ENCODE measurements at regions not wholly inside any gene's neighbourhood (a gene's known extent, or its start where the extent isn't known, plus 50 kb on each side); places are given as distances from the start of the nearest gene placed in this dataset.
A peak's percentile ranks its signal among the peaks of the same experiment; 100 is the strongest.

DNA sequence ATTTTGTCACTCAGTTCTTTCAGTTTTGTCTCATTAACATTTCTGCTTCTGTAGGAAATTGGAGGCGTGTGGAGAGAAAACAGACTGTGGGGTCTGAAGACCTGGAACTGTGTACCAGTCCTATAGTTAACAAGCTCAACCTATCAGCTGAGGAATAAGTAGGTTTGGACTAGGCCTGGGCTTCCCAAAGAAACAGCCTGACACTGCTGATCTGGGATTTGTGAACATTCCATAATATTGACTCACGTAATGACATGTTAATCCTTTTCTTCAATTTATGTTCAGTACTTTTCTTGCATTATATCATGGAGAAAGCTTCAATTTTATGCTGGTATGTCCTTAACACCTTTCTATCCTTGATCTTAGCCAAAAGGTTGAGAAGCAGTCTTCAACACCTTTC lies 181.6 kb upstream of the RORA start:
- Histone ChIP-seq H3K27ac (ENCODE audit: low read depth in 1 of 2, low read length in 2 of 2) (no peak overlapping the region), H3K4me1 (ENCODE audit: control insufficient read depth in 1 of 2, insufficient read depth in 2 of 2, low read length in 2 of 2) (no peaks in the 10 kb centered on the region), H3K9me3 (ENCODE audit: control insufficient read depth, low read length) (peaks cover 2% of the 10 kb centered on the region), H3K36me3 (ENCODE audit: control insufficient read depth in 1 of 2, insufficient read depth in 2 of 2, low read length in 1 of 2) (no peaks in the 10 kb centered on the region), H3K4me3 (ENCODE audit: low read length in 2 of 2) (no peak overlapping the region), H3K27me3 (ENCODE audit: control insufficient read depth in 1 of 2, insufficient read depth in 2 of 2, low read length in 1 of 2) (no peaks in the 10 kb centered on the region)
- ATAC-seq (ENCODE audit: low FRiP score) (no peak), DNase-seq (no peak)
- intact Hi-C loops (cut with DNase I), result no loop called here
- 83 to 84% methylated on average over 2 of the region's 2 CpGs for WGBS, 2 donors

DNA sequence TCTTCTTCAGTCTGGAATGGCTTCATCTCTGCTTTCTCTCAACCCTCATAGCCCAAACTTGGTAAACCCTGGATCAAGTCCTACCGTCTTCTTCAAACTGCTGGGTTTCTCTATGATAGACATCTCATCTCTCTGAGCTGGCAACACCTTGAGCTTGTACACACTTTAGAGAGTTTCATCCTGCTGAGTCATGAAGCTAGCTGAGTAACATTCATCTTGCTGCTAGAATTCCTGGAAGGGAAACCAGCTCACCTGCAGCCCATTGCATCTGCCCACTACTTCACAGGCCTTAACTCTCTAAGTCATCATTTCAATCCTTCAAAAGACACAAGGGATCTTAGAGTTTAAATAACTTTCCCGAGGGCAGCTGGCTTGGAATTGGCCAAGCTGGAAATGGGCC lies 175.5 kb upstream of the RORA start:
- intact Hi-C loops (cut with DNase I), result no loop called here
- H3K4me3 ChIP-seq (ENCODE audit: low read length in 2 of 2), result no peak overlapping the region
- DNase-seq (no peak), ATAC-seq (ENCODE audit: low FRiP score) (no peak)
- no peaks in the 10 kb centered on the region for H3K4me1 ChIP-seq (ENCODE audit: control insufficient read depth in 1 of 2, insufficient read depth in 2 of 2, low read length in 2 of 2)
- peaks cover 2% of the 10 kb centered on the region for H3K9me3 ChIP-seq (ENCODE audit: control insufficient read depth, low read length)
- no peaks in the 10 kb centered on the region for H3K27me3 ChIP-seq (ENCODE audit: control insufficient read depth in 1 of 2, insufficient read depth in 2 of 2, low read length in 1 of 2)
- no peak overlapping the region for H3K27ac ChIP-seq (ENCODE audit: low read depth in 1 of 2, low read length in 2 of 2)
- 84 to 87% methylated on average over 2 of the region's 2 CpGs for WGBS, 2 donors
- no peaks in the 10 kb centered on the region for H3K36me3 ChIP-seq (ENCODE audit: control insufficient read depth in 1 of 2, insufficient read depth in 2 of 2, low read length in 1 of 2)

DNA sequence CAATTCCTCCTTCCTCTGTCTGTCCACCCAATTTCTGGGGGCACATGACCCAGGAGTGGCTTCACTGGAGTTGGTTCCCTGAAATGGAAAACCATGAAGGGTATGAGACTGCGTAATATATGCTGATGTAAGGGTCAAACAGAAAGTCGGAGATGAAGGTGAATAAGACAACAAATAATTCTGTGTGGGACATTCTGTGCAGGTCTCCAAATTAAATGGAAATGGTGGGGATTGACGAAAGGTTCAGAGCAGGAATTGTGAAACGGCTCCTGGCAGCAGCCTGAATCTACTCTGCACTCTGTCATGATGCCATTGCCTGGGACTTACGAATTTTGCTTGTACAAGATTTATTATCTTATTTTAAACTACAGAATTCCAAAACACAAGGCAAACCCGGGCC lies 174.8 kb upstream of the RORA start:
- Histone ChIP-seq H3K9me3 (ENCODE audit: control insufficient read depth, low read length) (peaks cover 2% of the 10 kb centered on the region), H3K27ac (ENCODE audit: low read depth in 1 of 2, low read length in 2 of 2) (no peak overlapping the region), H3K4me1 (ENCODE audit: control insufficient read depth in 1 of 2, insufficient read depth in 2 of 2, low read length in 2 of 2) (no peaks in the 10 kb centered on the region), H3K27me3 (ENCODE audit: control insufficient read depth in 1 of 2, insufficient read depth in 2 of 2, low read length in 1 of 2) (no peaks in the 10 kb centered on the region), H3K4me3 (ENCODE audit: low read length in 2 of 2) (no peak overlapping the region), H3K36me3 (ENCODE audit: control insufficient read depth in 1 of 2, insufficient read depth in 2 of 2, low read length in 1 of 2) (no peaks in the 10 kb centered on the region)
- 49 to 52% methylated on average over 6 of the region's 6 CpGs for WGBS, 2 donors
- DNase-seq (no peak), ATAC-seq (ENCODE audit: low FRiP score) (no peak)
- intact Hi-C loops (cut with DNase I), result no loop called here

DNA sequence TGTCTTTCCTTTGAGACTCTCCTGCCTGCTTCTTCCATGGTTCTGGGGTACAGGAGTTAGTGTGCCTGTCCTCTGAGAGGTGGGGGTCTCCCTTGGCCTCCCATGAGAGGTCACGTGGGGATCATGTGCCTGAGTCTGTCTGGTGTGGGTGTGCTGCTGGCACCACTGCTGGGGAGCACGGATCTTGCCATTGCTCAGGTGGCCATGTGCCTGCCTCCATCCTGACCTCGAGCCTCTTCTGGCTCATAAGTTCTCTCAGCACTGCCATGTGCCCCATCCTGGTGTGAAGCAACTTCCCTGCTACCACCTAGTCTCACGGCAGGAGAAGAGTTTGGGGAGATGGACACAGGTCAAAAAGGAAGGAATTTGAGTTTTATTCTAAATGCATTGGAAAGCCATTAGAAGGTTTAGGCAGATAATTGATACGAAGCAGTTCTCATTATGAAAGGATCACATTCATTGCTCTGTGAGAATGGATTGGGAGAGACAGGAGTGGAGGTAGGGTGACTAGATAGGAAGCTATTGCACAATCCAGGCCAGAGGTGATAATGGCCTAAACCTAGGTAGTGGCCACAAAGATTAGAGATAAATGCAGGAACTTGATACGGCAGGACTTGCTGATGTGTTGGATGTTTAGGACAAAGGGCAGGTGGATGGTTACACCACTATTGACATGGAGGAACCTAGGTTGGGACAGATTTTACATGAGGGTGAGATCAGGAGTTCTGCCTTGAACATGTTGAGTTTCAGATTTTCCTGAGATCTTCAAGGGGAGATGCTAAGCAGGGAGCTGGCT lies 173.0 kb upstream of the RORA start:
- no peaks in the 10 kb centered on the region for H3K4me1 ChIP-seq (ENCODE audit: control insufficient read depth in 1 of 2, insufficient read depth in 2 of 2, low read length in 2 of 2)
- H3K36me3 ChIP-seq (ENCODE audit: control insufficient read depth in 1 of 2, insufficient read depth in 2 of 2, low read length in 1 of 2), result no peaks in the 10 kb centered on the region
- DNase-seq (no peak), ATAC-seq (ENCODE audit: low FRiP score) (no peak)
- H3K9me3 ChIP-seq (ENCODE audit: control insufficient read depth, low read length), result no peaks in the 10 kb centered on the region
- H3K27me3 ChIP-seq (ENCODE audit: control insufficient read depth in 1 of 2, insufficient read depth in 2 of 2, low read length in 1 of 2), result no peaks in the 10 kb centered on the region
- H3K27ac ChIP-seq (ENCODE audit: low read depth in 1 of 2, low read length in 2 of 2), result no peak overlapping the region
- 79 to 84% methylated on average over 6 of the region's 6 CpGs for WGBS, 2 donors
- intact Hi-C loops (cut with DNase I), result no loop called here
- no peak overlapping the region for H3K4me3 ChIP-seq (ENCODE audit: low read length in 2 of 2)

DNA sequence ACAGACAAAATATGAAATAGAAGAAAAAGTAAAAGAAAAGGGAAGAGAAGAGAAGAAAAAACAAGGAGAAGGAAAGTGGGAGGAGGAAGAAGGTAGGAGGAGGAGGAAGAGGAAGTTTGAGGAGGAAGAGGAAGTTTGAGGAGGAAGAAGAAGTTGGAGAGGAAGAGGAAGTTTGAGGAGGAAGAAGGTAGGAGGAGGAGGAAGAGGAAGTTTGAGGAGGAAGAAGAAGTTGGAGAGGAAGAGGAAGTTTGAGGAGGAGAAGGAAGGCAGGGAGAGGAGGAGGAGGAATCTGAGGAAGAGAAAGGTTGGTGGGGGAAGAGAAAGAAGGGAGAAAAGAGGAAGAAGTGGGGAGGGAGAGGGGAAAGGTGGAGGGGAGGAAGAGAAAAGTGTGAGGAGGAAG lies 169.2 kb upstream of the RORA start:
- Histone ChIP-seq H3K27ac (ENCODE audit: low read depth in 1 of 2, low read length in 2 of 2) (no peak overlapping the region), H3K4me1 (ENCODE audit: control insufficient read depth in 1 of 2, insufficient read depth in 2 of 2, low read length in 2 of 2) (no peaks in the 10 kb centered on the region), H3K27me3 (ENCODE audit: control insufficient read depth in 1 of 2, insufficient read depth in 2 of 2, low read length in 1 of 2) (no peaks in the 10 kb centered on the region), H3K4me3 (ENCODE audit: low read length in 2 of 2) (no peak overlapping the region), H3K9me3 (ENCODE audit: control insufficient read depth, low read length) (no peaks in the 10 kb centered on the region), H3K36me3 (ENCODE audit: control insufficient read depth in 1 of 2, insufficient read depth in 2 of 2, low read length in 1 of 2) (no peaks in the 10 kb centered on the region)
- intact Hi-C loops (cut with DNase I), result no loop called here
- ATAC-seq (ENCODE audit: low FRiP score) (no peak), DNase-seq (no peak)

DNA sequence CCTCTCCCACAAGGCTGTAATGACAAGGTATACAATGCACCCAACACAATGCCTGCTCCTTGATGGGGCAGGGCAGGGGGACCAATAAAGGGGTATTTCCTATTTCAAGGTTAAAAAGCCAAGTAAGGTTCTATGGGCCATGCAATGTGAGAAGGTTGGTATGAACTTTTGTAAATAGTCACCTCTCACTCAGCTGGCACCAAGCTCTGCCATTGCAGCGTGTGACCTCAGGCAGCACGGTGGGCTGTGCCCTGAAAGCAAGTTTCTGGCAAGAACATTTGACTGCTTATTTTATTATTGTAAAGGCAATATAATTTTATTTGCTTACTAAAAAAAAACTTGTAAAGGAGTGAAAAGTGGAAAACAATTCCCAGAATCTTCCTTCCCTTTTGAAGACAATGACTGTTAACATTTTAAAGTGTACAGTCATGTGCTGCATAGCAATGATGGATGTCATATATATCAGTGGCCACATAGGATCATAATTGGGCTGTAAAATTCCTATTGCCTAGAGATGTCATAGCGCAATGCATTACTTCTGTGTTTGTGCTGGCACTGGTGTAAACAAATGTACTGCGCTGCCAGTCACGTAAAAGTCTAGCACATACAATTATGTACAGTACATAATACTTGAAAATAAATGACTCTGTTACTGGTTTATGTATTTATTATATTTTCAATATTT lies 167.3 kb upstream of the RORA start:
- intact Hi-C loops (cut with DNase I), result no loop called here
- no peaks in the 10 kb centered on the region for H3K36me3 ChIP-seq (ENCODE audit: control insufficient read depth in 1 of 2, insufficient read depth in 2 of 2, low read length in 1 of 2)
- H3K4me3 ChIP-seq (ENCODE audit: low read length in 2 of 2), result no peak overlapping the region
- no peak for DNase-seq
- ATAC-seq (ENCODE audit: low FRiP score), result no peak
- no peaks in the 10 kb centered on the region for H3K9me3 ChIP-seq (ENCODE audit: control insufficient read depth, low read length)
- no peak overlapping the region for H3K27ac ChIP-seq (ENCODE audit: low read depth in 1 of 2, low read length in 2 of 2)
- no peaks in the 10 kb centered on the region for H3K4me1 ChIP-seq (ENCODE audit: control insufficient read depth in 1 of 2, insufficient read depth in 2 of 2, low read length in 2 of 2)
- WGBS, 2 donors, result 78 to 79% methylated on average over 5 of the region's 5 CpGs
- H3K27me3 ChIP-seq (ENCODE audit: control insufficient read depth in 1 of 2, insufficient read depth in 2 of 2, low read length in 1 of 2), result no peaks in the 10 kb centered on the region

DNA sequence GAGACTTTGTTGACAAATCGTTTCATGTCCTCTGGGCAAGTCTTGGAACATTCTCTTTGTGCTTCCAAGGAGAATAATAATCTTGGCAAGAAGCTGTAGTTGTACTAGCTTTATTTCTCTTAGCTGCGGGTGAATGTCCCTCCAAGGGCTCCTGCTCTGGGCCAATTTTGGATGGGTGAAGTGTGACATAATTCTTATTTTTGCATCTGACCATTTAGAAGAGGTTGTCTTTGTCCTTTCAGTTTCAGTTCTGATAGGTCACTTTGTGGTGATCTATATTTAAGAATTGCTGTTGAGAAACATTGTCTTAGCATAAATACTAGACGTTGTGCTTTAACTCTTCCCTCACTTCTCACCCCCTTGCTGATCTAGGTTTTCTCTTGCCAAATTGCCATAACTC lies 164.8 kb upstream of the RORA start:
- Histone ChIP-seq H3K9me3 (ENCODE audit: control insufficient read depth, low read length) (no peaks in the 10 kb centered on the region), H3K36me3 (ENCODE audit: control insufficient read depth in 1 of 2, insufficient read depth in 2 of 2, low read length in 1 of 2) (no peaks in the 10 kb centered on the region), H3K4me1 (ENCODE audit: control insufficient read depth in 1 of 2, insufficient read depth in 2 of 2, low read length in 2 of 2) (no peaks in the 10 kb centered on the region), H3K27ac (ENCODE audit: low read depth in 1 of 2, low read length in 2 of 2) (peak overlapping the region in 1 of 2 donors; percentile 28), H3K27me3 (ENCODE audit: control insufficient read depth in 1 of 2, insufficient read depth in 2 of 2, low read length in 1 of 2) (no peaks in the 10 kb centered on the region), H3K4me3 (ENCODE audit: low read length in 2 of 2) (peak overlapping the region in 1 of 2 donors; percentile 30)
- WGBS, 2 donors, result 3 to 6% methylated on average over 3 of the region's 3 CpGs
- peak; percentile 84 for ATAC-seq (ENCODE audit: low FRiP score)
- no peak for DNase-seq
- intact Hi-C loops (cut with DNase I), result no loop called here

DNA sequence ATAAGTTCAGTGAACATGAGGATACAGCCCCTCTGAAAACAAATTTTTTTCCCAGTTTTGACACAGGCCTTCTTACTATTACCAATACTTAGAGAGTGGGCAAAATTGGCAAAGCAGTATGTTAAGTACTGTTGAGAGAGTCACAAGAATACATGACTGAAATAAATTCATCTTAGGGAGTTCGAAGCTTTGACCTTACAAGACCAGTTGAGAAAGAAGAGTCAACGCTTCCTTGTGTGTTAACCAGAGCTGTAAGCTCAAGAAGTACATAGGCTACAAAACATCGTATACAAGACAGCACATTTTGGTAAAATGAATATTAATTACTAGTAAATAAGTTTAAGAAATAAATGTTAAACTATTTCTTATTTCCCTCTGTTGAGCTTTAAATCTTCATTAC lies 164.4 kb upstream of the RORA start:
- no peaks in the 10 kb centered on the region for H3K36me3 ChIP-seq (ENCODE audit: control insufficient read depth in 1 of 2, insufficient read depth in 2 of 2, low read length in 1 of 2)
- 42 to 50% methylated on average over 3 of the region's 3 CpGs for WGBS, 2 donors
- DNase-seq (no peak), ATAC-seq (ENCODE audit: low FRiP score) (peak; percentile 57)
- no peaks in the 10 kb centered on the region for H3K4me1 ChIP-seq (ENCODE audit: control insufficient read depth in 1 of 2, insufficient read depth in 2 of 2, low read length in 2 of 2)
- H3K27ac ChIP-seq (ENCODE audit: low read depth in 1 of 2, low read length in 2 of 2), result peak overlapping the region in 1 of 2 donors; percentile 28
- no peaks in the 10 kb centered on the region for H3K9me3 ChIP-seq (ENCODE audit: control insufficient read depth, low read length)
- intact Hi-C loops (cut with DNase I), result no loop called here
- no peak overlapping the region for H3K4me3 ChIP-seq (ENCODE audit: low read length in 2 of 2)
- no peaks in the 10 kb centered on the region for H3K27me3 ChIP-seq (ENCODE audit: control insufficient read depth in 1 of 2, insufficient read depth in 2 of 2, low read length in 1 of 2)

DNA sequence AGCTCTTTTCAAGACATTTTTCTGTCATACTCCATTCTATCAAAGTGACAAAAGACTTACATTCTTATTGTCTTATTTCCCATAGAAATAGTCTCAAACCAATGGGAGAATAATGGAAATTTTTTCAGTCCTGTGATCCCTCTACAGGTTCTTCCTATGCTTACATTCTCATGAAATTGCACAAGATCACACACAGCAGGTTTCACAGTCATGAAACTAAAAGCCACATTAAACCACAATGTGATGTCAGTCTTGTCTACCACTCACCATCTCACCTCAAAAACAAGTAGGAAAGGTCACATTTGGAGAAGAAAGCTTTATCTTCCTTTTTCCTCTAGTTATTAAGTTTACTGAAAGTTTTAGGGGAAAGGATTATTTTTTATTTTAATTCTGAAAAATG lies 161.0 kb upstream of the RORA start:
- ATAC-seq (ENCODE audit: low FRiP score) (no peak), DNase-seq (no peak)
- no peak overlapping the region for H3K4me3 ChIP-seq (ENCODE audit: low read length in 2 of 2)
- no peak overlapping the region for H3K27ac ChIP-seq (ENCODE audit: low read depth in 1 of 2, low read length in 2 of 2)
- H3K4me1 ChIP-seq (ENCODE audit: control insufficient read depth in 1 of 2, insufficient read depth in 2 of 2, low read length in 2 of 2), result no peaks in the 10 kb centered on the region
- H3K36me3 ChIP-seq (ENCODE audit: control insufficient read depth in 1 of 2, insufficient read depth in 2 of 2, low read length in 1 of 2), result no peaks in the 10 kb centered on the region
- no peaks in the 10 kb centered on the region for H3K27me3 ChIP-seq (ENCODE audit: control insufficient read depth in 1 of 2, insufficient read depth in 2 of 2, low read length in 1 of 2)
- no peaks in the 10 kb centered on the region for H3K9me3 ChIP-seq (ENCODE audit: control insufficient read depth, low read length)
- intact Hi-C loops (cut with DNase I), result no loop called here

Data from aorta (tissue), 5 donors.